Gastroesophageal sphincter (tissue), 3 donors: ENCODE measurements at regions not wholly inside any gene's neighbourhood (a gene's known extent, or its start where the extent isn't known, plus 50 kb on each side); places are given as distances from the start of the nearest gene placed in this dataset.

Source experiments
- EP300 ChIP-seq: sonication (generic); formaldehyde crosslinking; IDR thresholded peaks from one replicate; pipeline ENCODE4 v1.6.1; 2017; ENCODE audit warnings: antibody characterized with exemption, mild to moderate bottlenecking
- POLR2AphosphoS5 ChIP-seq: sonication (generic); formaldehyde crosslinking; IDR thresholded peaks from one replicate; pipeline ENCODE4 v1.6.1; 2017; ENCODE audit warnings: antibody characterized with exemption
- TF ChIP-seq, protein P1 (sequence below), 4 experiments: fragments of 200-600 bp in 2 of 4; fragments of 450-650 bp in 2 of 4; sonication (generic) in 1 of 4; IDR thresholded peaks; one replicate each; pipeline ENCODE4 v1.5.1; 2017 to 2019; ENCODE audit warnings: antibody characterized with exemption in 4 of 4, mild to moderate bottlenecking in 2 of 4, moderate library complexity in 2 of 4

DNA sequence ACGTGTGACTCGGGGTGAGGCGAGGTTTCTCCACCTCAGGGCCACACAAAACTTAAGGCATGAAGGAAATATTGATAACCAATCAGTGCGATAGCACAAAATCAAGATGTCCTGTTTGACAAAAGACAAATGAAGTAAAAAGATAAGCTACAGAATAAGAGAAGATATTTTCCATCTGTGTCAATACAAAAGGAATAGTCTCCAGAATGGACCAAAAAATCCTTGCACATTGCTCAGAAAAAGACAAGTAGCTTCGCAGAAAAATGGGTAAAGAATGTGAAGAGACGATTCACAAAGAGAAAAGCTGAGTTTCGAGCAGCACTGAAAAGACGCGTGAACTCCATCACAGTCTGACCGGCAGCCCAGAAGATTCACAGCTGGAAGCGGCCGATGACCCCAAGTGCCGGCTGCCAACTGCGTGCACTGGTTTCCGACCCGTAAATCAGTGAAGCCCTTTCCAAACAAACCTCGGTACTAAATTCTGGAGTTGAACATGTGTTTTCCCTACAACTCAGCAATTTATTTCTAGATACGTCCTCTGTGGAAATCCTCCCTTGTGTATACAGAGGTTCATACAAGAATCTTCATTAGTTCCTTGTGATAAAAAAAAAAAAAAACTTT is 308.4 kb downstream of the BRD1 start:
- TF ChIP-seq, protein P1, sequence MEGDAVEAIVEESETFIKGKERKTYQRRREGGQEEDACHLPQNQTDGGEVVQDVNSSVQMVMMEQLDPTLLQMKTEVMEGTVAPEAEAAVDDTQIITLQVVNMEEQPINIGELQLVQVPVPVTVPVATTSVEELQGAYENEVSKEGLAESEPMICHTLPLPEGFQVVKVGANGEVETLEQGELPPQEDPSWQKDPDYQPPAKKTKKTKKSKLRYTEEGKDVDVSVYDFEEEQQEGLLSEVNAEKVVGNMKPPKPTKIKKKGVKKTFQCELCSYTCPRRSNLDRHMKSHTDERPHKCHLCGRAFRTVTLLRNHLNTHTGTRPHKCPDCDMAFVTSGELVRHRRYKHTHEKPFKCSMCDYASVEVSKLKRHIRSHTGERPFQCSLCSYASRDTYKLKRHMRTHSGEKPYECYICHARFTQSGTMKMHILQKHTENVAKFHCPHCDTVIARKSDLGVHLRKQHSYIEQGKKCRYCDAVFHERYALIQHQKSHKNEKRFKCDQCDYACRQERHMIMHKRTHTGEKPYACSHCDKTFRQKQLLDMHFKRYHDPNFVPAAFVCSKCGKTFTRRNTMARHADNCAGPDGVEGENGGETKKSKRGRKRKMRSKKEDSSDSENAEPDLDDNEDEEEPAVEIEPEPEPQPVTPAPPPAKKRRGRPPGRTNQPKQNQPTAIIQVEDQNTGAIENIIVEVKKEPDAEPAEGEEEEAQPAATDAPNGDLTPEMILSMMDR (IDR thresholded peaks at IDR 0.05): no peak
- TF ChIP-seq POLR2AphosphoS5: no peak
- no peak for TF ChIP-seq EP300
